Activated CD4-positive, alpha-beta T cell treated with anti-CD3 and anti-CD28 coated beads, Interleukin-2, amount 10 ng/mL, durations not matched to agents 24 days and 14 days (primary cell): ENCODE measurements at regions not wholly inside any gene's neighbourhood (a gene's known extent, or its start where the extent isn't known, plus 50 kb on each side); places are given as distances from the start of the nearest gene placed in this dataset.

Source experiments
- DNase-seq: peaks from one replicate; pipeline ENCODE4 v3.0.0; 2022
- H3K27ac Mint-ChIP-seq: one replicate; pipeline ENCODE4 v1.8.0; 2022; ENCODE audit warnings: mild to moderate bottlenecking, mixed read lengths
- H3K27me3 Mint-ChIP-seq: one replicate; pipeline ENCODE4 v1.8.0; 2022; ENCODE audit warnings: mixed read lengths
- H3K36me3 Mint-ChIP-seq: one replicate; pipeline ENCODE4 v1.8.0; 2022; ENCODE audit warnings: low read depth, mild to moderate bottlenecking, mixed read lengths
- H3K4me1 Mint-ChIP-seq: one replicate; pipeline ENCODE4 v1.8.0; 2021; ENCODE audit warnings: mixed read lengths
- H3K4me3 Mint-ChIP-seq: one replicate; pipeline ENCODE4 v1.8.0; 2022; ENCODE audit warnings: mild to moderate bottlenecking, moderate library complexity, mixed read lengths
- H3K9me3 Mint-ChIP-seq: one replicate; pipeline ENCODE4 v1.8.0; 2021; ENCODE audit warnings: mixed read lengths
- intact Hi-C: fragments of 100-400 bp; cut with micrococcal nuclease; formaldehyde crosslinking; loops from one replicate; pipeline ENCODE4 v1.15.1; 2023

DNA sequence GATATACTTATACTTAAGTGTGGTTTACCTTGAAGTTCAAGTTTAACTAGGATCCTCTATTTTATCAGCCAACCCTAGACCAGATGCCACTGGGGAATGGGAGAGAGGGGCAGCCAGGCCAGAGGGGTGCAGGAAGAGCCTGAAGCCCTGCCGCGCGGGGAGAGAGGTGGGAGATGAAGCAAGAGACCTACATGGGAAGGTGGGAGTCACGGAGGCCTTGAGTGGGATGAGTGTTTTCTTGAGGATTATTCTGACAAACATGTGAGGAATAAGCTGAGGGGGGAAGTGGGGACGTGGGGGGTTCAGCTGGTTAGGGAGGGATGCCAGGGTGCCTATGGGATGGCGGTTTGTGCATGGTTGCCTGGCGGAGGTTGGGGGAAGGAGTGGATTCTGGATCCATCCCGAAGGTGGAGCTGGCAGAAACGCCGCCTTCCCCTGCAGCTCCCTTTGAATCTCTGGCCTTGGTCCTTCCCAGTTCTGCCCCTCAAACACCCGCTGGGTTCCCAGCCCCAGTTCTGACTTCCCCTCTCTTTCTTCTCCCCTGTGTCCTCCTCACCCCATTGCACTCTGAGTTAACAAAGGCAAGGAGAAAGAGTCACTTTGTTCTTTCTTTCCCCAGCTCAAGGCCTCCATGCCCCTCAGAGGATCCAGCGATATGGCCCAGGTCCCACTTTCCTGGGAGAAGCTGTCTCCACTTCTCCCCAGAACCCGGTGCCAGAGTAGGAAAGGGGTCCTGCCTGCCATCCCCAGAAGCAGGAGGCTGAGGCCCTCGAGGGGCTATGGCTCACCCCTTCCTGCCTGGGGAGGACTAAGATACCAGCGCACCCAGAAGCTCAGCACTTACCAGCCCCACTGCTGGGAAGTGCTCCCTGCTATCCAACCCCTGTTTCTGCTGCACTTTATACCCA, 274.2 kb downstream of the UACA start:
- Mint-ChIP-seq H3K27me3 (peaks cover 25% of the 10 kb centered on the region), H3K36me3 (peaks cover 1% of the 10 kb centered on the region), H3K9me3 (no peaks in the 10 kb centered on the region), H3K27ac (no peak overlapping the region), H3K4me1 (peaks cover 83% of the 10 kb centered on the region), H3K4me3 (no peak overlapping the region)
- DNase-seq: peak; percentile 64
- intact Hi-C loops: loop anchor here (1.0 to 5.0 kb wide), 4 partner anchors 9 to 1012 kb away; no protein-coding TSS in a partner anchor

DNA sequence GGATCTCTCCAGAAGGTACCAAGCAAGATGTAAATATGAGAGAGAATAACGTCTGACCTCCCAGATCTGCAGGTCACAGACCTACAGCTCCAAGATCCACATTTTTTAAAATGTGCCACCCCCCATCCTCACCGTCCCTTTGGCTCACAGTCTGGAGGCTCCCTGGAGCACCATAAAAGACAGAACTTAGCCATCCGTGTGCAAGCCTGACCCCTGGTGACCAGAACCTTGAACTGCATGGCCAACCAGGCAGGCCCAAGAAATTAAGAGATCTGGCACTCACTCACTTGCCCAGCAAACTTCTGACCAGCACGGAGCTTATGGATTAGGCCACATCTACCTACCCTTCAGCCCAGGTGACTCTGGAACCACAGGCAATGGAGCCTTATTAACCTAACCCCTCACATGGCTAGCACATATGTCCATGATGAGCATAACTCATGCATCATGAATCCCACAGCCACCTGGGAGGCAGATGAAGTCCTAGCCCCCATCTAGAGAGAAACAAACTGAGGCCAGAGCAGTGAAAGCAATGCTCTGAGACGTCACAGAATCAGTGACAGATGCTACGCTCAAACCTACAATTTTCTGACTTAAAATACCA, 275.3 kb downstream of the UACA start:
- H3K4me3 Mint-ChIP-seq: no peak overlapping the region
- peak overlapping the region; percentile 80 for H3K27ac Mint-ChIP-seq
- peaks cover 1% of the 10 kb centered on the region for H3K36me3 Mint-ChIP-seq
- H3K4me1 Mint-ChIP-seq: peaks cover 80% of the 10 kb centered on the region
- DNase-seq: peak; percentile 93
- intact Hi-C loops: loop anchor here (1.0 to 5.0 kb wide), 4 partner anchors 8 to 1011 kb away; no protein-coding TSS in a partner anchor
- peaks cover 36% of the 10 kb centered on the region for H3K27me3 Mint-ChIP-seq
- no peaks in the 10 kb centered on the region for H3K9me3 Mint-ChIP-seq

DNA sequence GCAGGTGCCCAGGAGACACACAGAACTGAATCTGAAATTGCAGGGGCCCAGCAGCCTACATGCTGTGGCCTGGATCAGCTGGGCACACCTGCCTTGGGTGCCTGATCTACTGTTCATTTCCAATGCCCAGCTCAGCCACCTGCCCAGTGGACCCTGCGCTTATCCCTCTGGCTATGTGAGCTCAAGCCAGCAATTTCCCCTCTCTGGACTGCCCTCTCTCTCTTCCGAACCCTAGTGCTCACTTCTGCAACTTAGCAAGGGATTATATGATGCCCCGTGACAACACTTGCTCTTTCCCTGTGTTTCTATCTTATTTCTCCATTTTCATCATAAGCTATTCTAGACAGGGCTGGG, 276.0 kb downstream of the UACA start:
- no peaks in the 10 kb centered on the region for H3K9me3 Mint-ChIP-seq
- peak overlapping the region; percentile 8 for H3K4me3 Mint-ChIP-seq
- peak; percentile 67 for DNase-seq
- peak overlapping the region; percentile 86 for H3K27ac Mint-ChIP-seq
- intact Hi-C loops: loop anchor here (2.0 to 5.0 kb wide), 6 partner anchors 27 to 1010 kb away; no protein-coding TSS in a partner anchor
- H3K27me3 Mint-ChIP-seq: peaks cover 43% of the 10 kb centered on the region
- peaks cover 79% of the 10 kb centered on the region for H3K4me1 Mint-ChIP-seq
- peaks cover 1% of the 10 kb centered on the region for H3K36me3 Mint-ChIP-seq

DNA sequence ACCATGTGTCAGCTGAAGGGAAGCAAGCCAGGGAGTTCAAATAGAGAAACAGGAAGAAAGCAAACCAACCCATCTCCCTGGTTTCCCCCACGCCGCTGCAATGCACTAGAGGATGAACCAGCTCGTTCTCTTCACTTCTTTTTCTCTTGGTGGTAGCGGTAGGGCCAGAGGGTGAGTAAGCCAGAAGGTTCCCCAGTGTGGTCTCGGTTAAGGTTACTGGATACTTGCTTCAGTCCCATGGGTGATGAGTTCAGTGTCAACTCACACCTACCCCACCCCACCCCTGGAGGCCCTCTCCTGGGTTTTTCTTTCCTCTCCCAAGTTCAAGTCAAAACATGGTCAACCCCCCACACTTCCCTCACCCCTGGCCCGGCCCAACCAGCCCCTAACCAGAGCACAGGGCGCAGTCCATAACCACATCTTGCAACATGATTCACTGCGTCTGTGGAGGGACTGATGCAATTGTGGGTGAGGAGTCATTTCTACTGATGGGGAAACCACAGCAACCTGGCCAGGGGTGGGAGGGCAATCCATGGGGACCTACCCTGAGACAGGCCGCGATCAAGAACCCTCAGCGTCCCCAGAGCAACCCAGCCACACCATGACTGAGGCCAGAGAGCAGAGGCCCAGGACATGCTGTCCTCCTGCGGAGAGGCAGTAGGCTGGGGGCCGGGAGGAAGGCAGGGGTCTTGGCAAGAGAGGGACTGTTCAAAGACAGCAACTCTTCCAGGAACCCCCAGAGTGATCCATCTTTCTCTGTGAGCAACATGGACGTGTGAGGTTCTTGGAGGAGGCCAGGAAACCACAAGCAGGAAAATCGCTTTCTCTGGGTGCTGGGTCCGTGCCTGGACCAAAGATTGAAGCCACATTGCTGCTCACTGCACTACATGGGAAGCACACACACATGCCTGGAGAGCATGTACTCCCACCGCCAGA, 276.6 kb downstream of the UACA start:
- peaks cover 46% of the 10 kb centered on the region for H3K27me3 Mint-ChIP-seq
- DNase-seq: peak; percentile 90
- intact Hi-C loops: loop anchor here (1.0 to 5.0 kb wide), 9 partner anchors 9 to 1009 kb away; no protein-coding TSS in a partner anchor
- peaks cover 76% of the 10 kb centered on the region for H3K4me1 Mint-ChIP-seq
- peaks cover 1% of the 10 kb centered on the region for H3K36me3 Mint-ChIP-seq
- H3K9me3 Mint-ChIP-seq: no peaks in the 10 kb centered on the region
- peak overlapping the region; percentile 86 for H3K27ac Mint-ChIP-seq
- peak overlapping the region; percentile 45 for H3K4me3 Mint-ChIP-seq

DNA sequence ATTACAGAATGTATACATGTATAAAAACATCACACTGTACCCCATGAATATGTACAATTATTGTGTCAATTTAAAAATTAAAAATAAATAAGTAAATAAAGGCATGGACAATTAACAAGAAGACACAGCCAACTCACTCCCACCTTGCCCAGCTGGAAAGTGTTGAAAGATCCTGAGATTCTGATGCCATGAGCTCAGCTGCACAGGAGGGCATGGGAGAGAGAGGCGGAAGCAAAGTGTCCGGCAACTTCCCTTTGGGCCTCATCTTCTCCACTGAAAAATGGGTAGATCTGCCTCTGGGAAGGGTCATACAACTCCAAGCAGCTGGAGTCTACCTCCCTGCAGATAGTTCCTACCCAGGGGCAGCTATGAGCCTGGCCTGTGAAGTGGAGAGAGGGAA, 277.3 kb downstream of the UACA start:
- no peak for DNase-seq
- H3K36me3 Mint-ChIP-seq: peaks cover 1% of the 10 kb centered on the region
- peaks cover 46% of the 10 kb centered on the region for H3K27me3 Mint-ChIP-seq
- intact Hi-C loops: loop anchor here (1.0 to 5.0 kb wide), 9 partner anchors 9 to 1009 kb away; no protein-coding TSS in a partner anchor
- H3K4me3 Mint-ChIP-seq: peak overlapping the region; percentile 45
- H3K27ac Mint-ChIP-seq: peak overlapping the region; percentile 86
- peaks cover 68% of the 10 kb centered on the region for H3K4me1 Mint-ChIP-seq
- no peaks in the 10 kb centered on the region for H3K9me3 Mint-ChIP-seq

DNA sequence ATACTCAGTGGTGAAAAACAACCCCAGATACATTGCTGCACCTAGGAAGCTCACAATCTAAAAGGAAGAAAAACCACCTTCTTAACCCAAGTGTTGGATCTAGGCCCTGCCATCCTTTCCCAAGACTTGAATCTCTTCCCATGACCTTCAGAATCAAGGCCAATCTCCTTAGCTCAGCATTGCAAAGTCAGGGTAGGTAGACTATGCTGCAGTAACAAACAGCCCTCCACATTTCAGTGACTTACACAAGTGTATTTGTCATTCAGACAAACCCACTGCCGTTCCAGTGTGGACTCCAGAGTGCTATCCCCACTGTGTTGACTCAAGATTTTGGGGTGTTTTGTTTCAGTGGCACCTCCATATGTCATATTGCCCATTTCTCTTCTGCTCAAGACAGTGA, 278.4 kb downstream of the UACA start:
- no peaks in the 10 kb centered on the region for H3K9me3 Mint-ChIP-seq
- H3K4me3 Mint-ChIP-seq: no peak overlapping the region
- H3K27ac Mint-ChIP-seq: no peak overlapping the region
- no peak for DNase-seq
- peaks cover 67% of the 10 kb centered on the region for H3K4me1 Mint-ChIP-seq
- peaks cover 1% of the 10 kb centered on the region for H3K36me3 Mint-ChIP-seq
- intact Hi-C loops: loop anchor here (5.0 kb wide), 2 partner anchors 773 to 1008 kb away; no protein-coding TSS in a partner anchor
- peaks cover 48% of the 10 kb centered on the region for H3K27me3 Mint-ChIP-seq

DNA sequence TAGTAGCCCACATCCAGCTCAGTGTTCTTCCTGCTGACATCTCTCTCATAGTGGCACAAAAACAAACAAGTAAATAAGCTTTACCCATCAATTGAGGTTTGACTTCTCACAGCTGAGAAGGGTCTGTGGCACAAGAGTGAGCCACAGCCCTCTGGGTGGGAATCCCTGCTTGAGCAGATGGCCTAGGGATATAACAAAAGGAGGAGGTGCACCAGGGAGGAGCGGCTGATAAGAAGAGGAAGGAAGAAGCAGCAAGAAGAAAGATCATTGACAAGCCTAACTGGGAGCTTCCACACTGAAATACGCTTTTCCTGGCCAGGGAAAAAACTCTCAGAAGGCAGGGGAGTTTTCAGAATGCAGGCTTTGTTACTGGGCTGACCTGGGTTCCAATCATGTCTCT, 279.8 kb downstream of the UACA start:
- Mint-ChIP-seq H3K4me1 (peaks cover 69% of the 10 kb centered on the region), H3K36me3 (peaks cover 1% of the 10 kb centered on the region), H3K27me3 (peaks cover 36% of the 10 kb centered on the region), H3K27ac (peak overlapping the region; percentile 6), H3K4me3 (no peak overlapping the region), H3K9me3 (no peaks in the 10 kb centered on the region)
- intact Hi-C loops: no loop called here
- no peak for DNase-seq

DNA sequence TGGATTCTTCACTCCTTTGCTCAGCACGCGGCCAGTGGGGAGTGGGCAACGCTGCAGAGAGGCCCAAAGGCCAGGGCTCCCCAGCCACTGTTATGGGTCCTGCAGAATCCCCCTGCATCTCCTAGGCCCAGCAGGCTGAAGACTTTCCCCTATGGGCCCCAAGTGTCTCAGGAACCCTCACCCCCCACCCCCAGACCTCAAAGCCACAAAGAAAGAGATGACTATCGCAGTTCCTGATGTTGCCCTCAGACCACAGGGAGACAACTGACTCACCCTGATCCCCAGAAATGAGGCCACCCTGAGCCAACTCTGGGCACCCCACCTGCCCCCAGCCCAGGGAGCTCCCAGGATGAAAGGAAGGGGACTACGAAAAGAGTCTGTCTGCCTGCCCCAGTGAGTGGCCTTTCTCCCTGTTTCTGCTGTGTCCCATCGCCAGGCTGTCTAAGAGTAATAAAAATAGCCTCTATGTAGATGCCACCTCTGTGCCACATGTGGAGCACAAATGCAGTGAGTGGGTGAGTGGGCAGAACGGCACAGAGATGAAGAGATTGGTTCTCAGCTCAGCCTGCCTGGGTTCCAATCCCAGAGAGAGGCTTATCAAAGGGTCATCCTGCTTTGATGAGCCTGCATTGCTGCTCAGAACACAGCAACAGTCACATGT, 283.0 kb downstream of the UACA start:
- DNase-seq: peak; percentile 89
- H3K27me3 Mint-ChIP-seq: peaks cover 52% of the 10 kb centered on the region
- peaks cover 60% of the 10 kb centered on the region for H3K4me1 Mint-ChIP-seq
- H3K36me3 Mint-ChIP-seq: peaks cover 5% of the 10 kb centered on the region
- H3K27ac Mint-ChIP-seq: peak overlapping the region; percentile 88
- intact Hi-C loops: loop anchor here (1.0 kb wide), 2 partner anchors 8 to 222 kb away; no protein-coding TSS in a partner anchor
- no peaks in the 10 kb centered on the region for H3K9me3 Mint-ChIP-seq
- peak overlapping the region; percentile 58 for H3K4me3 Mint-ChIP-seq

DNA sequence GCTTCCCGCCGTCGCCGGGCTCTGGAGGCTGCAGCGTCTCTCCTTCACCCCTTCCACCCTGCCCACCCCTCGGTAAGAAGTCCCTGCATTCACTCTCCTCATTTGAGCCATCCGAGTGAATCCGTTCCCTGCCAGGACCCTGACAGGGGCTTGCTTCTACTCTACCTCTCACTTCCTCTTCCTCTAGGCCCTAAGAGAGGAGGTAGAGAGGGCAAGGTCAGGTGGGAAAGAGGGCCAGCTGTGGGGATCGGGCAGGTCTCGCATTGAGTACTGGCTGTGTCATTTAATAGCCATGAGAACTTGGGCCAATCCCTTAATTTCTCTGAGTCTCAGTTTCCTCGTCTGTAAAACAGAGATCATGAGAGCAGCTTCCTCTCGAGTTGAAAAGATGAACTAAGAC, 283.6 kb downstream of the UACA start:
- DNase-seq: no peak
- Mint-ChIP-seq H3K27ac (no peak overlapping the region), H3K36me3 (peaks cover 5% of the 10 kb centered on the region), H3K27me3 (peaks cover 51% of the 10 kb centered on the region), H3K4me3 (peak overlapping the region; percentile 58), H3K9me3 (no peaks in the 10 kb centered on the region), H3K4me1 (peaks cover 63% of the 10 kb centered on the region)
- intact Hi-C loops: loop anchor here (1.0 to 5.0 kb wide), 4 partner anchors 9 to 221 kb away; no protein-coding TSS in a partner anchor

DNA sequence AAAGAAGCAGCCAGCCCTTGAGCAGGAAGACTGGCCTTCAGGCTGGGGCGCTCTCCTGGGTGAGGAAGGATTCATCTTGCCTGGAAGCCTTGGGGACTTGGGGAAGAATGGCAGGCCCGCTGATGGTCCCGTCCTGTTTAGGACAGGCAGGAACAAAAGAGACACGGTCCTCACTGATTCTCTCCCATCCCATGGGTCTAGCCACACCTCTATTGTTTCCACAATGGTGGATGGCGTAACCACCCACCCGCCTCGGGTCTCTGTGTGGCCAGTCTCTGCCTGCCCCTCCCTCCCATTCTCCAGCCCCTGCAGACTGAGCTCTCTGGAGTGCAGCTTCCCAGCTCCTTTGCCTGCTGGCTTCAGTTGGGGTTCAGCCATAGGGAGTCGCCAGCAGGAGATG, 284.3 kb downstream of the UACA start:
- intact Hi-C loops: loop anchor here (2.0 to 5.0 kb wide), 2 partner anchors 14 to 33 kb away; no protein-coding TSS in a partner anchor
- Mint-ChIP-seq H3K36me3 (peaks cover 4% of the 10 kb centered on the region), H3K9me3 (no peaks in the 10 kb centered on the region), H3K4me3 (peak overlapping the region; percentile 38), H3K4me1 (peaks cover 62% of the 10 kb centered on the region), H3K27ac (peak overlapping the region; percentile 7), H3K27me3 (peaks cover 47% of the 10 kb centered on the region)
- DNase-seq: no peak

DNA sequence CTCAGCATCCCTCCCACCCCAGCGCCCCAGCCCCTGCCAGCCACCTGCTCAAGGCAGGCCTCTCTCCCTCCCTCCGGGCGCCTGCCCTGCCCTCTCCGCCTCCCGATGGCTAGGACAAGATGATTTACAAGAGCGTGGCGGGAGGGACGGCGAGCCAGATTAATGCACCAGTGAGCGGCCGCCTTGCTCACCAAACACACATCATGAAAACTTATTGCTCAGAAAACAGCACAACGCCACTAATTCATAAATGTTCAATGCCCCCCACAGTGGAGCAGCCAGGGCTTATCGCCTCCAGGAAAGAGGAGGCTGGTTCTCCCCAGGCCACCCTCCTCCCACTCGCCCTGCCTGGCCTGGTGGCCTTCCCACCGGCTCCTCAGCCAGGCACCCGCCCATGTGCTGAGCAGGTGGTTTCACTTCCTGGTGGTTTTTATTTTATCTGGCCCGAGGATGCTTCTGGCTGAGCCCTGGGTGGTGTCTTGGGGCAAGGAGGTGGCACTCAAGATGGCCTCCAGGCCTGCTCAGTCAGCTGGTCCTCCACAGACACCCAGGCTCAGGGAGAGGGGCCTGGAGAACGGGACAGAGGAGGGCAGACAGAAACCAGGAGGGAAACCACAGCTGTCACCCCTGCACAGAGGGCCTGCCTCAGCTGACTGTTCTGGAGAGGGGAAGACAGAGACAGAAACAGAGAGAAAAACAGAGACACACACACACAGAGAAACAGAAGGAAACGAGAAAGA, 284.9 kb downstream of the UACA start:
- H3K4me3 Mint-ChIP-seq: peak overlapping the region; percentile 38
- peaks cover 46% of the 10 kb centered on the region for H3K27me3 Mint-ChIP-seq
- DNase-seq: peak; percentile 76

DNA sequence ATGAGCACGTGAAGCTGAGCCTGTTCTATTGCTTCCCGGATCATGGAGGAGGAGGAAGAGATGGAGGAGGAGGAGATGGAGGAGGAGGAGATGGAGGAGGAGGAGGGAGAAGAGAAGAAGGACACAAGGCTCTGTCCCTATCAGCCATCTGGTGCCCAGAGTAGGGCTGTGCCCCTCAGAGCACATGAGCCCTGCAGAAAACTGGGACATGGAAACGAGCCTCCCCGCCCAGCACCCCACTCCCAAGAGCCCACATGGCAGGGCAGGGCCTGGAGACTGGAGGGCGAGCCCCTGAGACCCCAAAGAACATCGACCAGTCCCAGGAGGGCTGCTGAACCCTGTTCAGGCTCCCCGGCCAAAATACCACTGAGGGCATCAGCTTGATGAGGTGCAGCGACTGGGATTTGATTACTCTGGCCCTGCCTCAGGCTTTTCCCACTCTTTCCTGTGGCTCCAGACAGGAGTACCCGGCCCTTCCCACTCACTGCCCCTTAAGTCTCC, 285.6 kb downstream of the UACA start:
- intact Hi-C loops: loop anchor here (2.0 to 5.0 kb wide), 2 partner anchors 15 to 35 kb away; no protein-coding TSS in a partner anchor
- Mint-ChIP-seq H3K27ac (no peak overlapping the region), H3K27me3 (peaks cover 46% of the 10 kb centered on the region), H3K36me3 (peaks cover 4% of the 10 kb centered on the region), H3K9me3 (no peaks in the 10 kb centered on the region), H3K4me1 (peaks cover 55% of the 10 kb centered on the region), H3K4me3 (no peak overlapping the region)
- no peak for DNase-seq

More for the DNA sequence above, 284.9 kb downstream of the UACA start:
- Mint-ChIP-seq H3K9me3 (no peaks in the 10 kb centered on the region), H3K4me1 (peaks cover 60% of the 10 kb centered on the region), H3K27ac (peak overlapping the region; percentile 7), H3K36me3 (peaks cover 4% of the 10 kb centered on the region)
- intact Hi-C loops: loop anchor here (2.0 to 5.0 kb wide), 2 partner anchors 14 to 34 kb away; no protein-coding TSS in a partner anchor
